PC-9 (cell line): ENCODE measurements at regions not wholly inside any gene's neighbourhood (a gene's known extent, or its start where the extent isn't known, plus 50 kb on each side); places are given as distances from the start of the nearest gene placed in this dataset.

ENCODE experiments used
- EZH2 ChIP-seq: fragments of 200-600 bp; sonication (generic); IDR thresholded peaks from 2 replicates; pipeline ENCODE4 v1.8.0; 2017; ENCODE audit warnings: antibody characterized with exemption, low read depth
- TF ChIP-seq, protein P1 (sequence below): fragments of 200-600 bp; sonication (generic); conservative IDR thresholded peaks from 2 replicates; pipeline ENCODE4 v1.6.1; 2017; ENCODE audit warnings: mixed run types, antibody characterized with exemption, mild to moderate bottlenecking, moderate library complexity

DNA sequence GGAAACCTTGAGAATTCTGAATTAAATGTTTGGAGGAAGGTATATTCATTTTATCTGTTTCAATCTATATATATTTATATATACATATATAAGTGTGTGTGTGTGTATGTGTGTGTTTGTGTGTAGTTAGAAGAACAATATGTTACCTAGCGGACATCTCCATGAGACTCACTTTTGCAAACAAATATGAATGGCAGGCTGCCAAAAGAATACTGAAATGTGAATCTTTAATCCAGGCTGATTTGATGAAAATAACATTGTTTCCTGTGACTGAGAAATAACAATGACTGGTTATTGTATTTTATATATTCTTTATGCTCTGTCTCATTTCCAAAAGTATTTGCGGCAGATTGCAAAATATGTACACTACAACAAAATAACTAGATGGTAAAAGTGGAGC lies 255.5 kb upstream of the TGFBR2 start:
- TF ChIP-seq, protein P1, sequence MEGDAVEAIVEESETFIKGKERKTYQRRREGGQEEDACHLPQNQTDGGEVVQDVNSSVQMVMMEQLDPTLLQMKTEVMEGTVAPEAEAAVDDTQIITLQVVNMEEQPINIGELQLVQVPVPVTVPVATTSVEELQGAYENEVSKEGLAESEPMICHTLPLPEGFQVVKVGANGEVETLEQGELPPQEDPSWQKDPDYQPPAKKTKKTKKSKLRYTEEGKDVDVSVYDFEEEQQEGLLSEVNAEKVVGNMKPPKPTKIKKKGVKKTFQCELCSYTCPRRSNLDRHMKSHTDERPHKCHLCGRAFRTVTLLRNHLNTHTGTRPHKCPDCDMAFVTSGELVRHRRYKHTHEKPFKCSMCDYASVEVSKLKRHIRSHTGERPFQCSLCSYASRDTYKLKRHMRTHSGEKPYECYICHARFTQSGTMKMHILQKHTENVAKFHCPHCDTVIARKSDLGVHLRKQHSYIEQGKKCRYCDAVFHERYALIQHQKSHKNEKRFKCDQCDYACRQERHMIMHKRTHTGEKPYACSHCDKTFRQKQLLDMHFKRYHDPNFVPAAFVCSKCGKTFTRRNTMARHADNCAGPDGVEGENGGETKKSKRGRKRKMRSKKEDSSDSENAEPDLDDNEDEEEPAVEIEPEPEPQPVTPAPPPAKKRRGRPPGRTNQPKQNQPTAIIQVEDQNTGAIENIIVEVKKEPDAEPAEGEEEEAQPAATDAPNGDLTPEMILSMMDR, result no peak
- no peak for TF ChIP-seq EZH2
